HG02981 (cell line): ENCODE measurements at regions not wholly inside any gene's neighbourhood (a gene's known extent, or its start where the extent isn't known, plus 50 kb on each side); places are given as distances from the start of the nearest gene placed in this dataset.
"Not testable (repeated sequence)": the region's sequence is repeated elsewhere in the genome, so short reads cannot be mapped to it uniquely, and the experiment has no call there.

Source experiments
- ATAC-seq: cut with Tn5 transposase; IDR thresholded peaks from one replicate; pipeline ENCODE4 v1.9.1; 2021; ENCODE audit warnings: mild to moderate bottlenecking, moderate library complexity; ENCODE audit not compliant: unreplicated experiment

- no peak for ATAC-seq
Observed at GRCh38 chr1:29801003-29801402, 564.7 kb downstream of the PTPRU start.

- no peak for ATAC-seq
Observed at GRCh38 chr1:29800522-29800956, 564.2 kb downstream of the PTPRU start.

GRCh38 chr1:29800120-29800519, 563.8 kb downstream of the PTPRU start:
- ATAC-seq: no peak

- no peak for ATAC-seq
Observed at GRCh38 chr1:29798699-29799566, 562.6 kb downstream of the PTPRU start.

GRCh38 chr1:29797125-29797524, 560.8 kb downstream of the PTPRU start:
- ATAC-seq: not testable (repeated sequence)

- not testable (repeated sequence) for ATAC-seq
Observed at GRCh38 chr1:29795965-29796364, 559.6 kb downstream of the PTPRU start.

- no peak for ATAC-seq
Observed at GRCh38 chr1:29793653-29794348, 557.5 kb downstream of the PTPRU start.

- no peak for ATAC-seq
Observed at GRCh38 chr1:29793101-29793546, 556.8 kb downstream of the PTPRU start.

GRCh38 chr1:29789910-29790247, 553.6 kb downstream of the PTPRU start:
- ATAC-seq: no peak

- ATAC-seq: no peak
Observed at GRCh38 chr1:29789221-29789909, 553.0 kb downstream of the PTPRU start.

- no peak for ATAC-seq
Observed at GRCh38 chr1:29786791-29787732, 550.7 kb downstream of the PTPRU start.

- ATAC-seq: no peak
Observed at GRCh38 chr1:29786195-29786594, 549.9 kb downstream of the PTPRU start.

- no peak for ATAC-seq
Observed at GRCh38 chr1:29785554-29785953, 549.2 kb downstream of the PTPRU start.

GRCh38 chr1:29785137-29785527, 548.8 kb downstream of the PTPRU start:
- ATAC-seq: no peak

- no peak for ATAC-seq
Observed at GRCh38 chr1:29784276-29785136, 548.2 kb downstream of the PTPRU start.

- no peak for ATAC-seq
Observed at GRCh38 chr1:29783508-29784275, 547.4 kb downstream of the PTPRU start.

- ATAC-seq: no peak
Observed at GRCh38 chr1:29782846-29783507, 546.7 kb downstream of the PTPRU start.

- no peak for ATAC-seq
Observed at GRCh38 chr1:29779146-29779545, 542.8 kb downstream of the PTPRU start.
